Skeletal muscle tissue (tissue), 4 donors: ENCODE measurements at regions not wholly inside any gene's neighbourhood (a gene's known extent, or its start where the extent isn't known, plus 50 kb on each side); places are given as distances from the start of the nearest gene placed in this dataset. TPM values are rescaled to one million over a fixed set of nuclear protein-coding genes. Genes with fewer than 3 reads are reported as not detected.

Source experiments
- H3K27ac ChIP-seq: one replicate; pipeline ENCODE4 v1.7.0; 2013; ENCODE audit warnings: mild to moderate bottlenecking, low read depth, low read length, inconsistent platforms
- H3K27me3 ChIP-seq, 3 donors: one replicate each; pipeline ENCODE4 v1.7.0; 2013; ENCODE audit warnings: low read length in 3 of 3; ENCODE audit not compliant: control insufficient read depth in 3 of 3, insufficient read depth in 3 of 3
- H3K36me3 ChIP-seq, 3 donors: one replicate each; pipeline ENCODE4 v1.7.0; 2013; ENCODE audit warnings: low read length in 3 of 3; ENCODE audit not compliant: control insufficient read depth in 3 of 3, insufficient read depth in 3 of 3
- H3K4me1 ChIP-seq, 3 donors: one replicate each; pipeline ENCODE4 v1.7.0; 2013; ENCODE audit warnings: low read length in 3 of 3, mild to moderate bottlenecking in 3 of 3; ENCODE audit not compliant: control insufficient read depth in 3 of 3, insufficient read depth in 3 of 3
- H3K4me3 ChIP-seq, 3 donors: one replicate each; pipeline ENCODE4 v1.7.0; 2013; ENCODE audit warnings: low read length in 3 of 3
- H3K9ac ChIP-seq, 3 donors: one replicate each; pipeline ENCODE4 v1.7.0; 2013; ENCODE audit warnings: low read length in 3 of 3, mild to moderate bottlenecking in 3 of 3, moderate library complexity in 2 of 3, low read depth in 1 of 3
- H3K9me3 ChIP-seq, 3 donors: one replicate each; pipeline ENCODE4 v1.7.0; 2013; ENCODE audit warnings: low read length in 3 of 3; ENCODE audit not compliant: control insufficient read depth in 3 of 3
- small RNA-seq: library from RNA; depleted of rRNA; stranded (forward); fragments of <200 nt; gene quantifications from one replicate; pipeline ENCODE3, GENCODE V24; 2014
- donor health status: Osteomylitis.

DNA sequence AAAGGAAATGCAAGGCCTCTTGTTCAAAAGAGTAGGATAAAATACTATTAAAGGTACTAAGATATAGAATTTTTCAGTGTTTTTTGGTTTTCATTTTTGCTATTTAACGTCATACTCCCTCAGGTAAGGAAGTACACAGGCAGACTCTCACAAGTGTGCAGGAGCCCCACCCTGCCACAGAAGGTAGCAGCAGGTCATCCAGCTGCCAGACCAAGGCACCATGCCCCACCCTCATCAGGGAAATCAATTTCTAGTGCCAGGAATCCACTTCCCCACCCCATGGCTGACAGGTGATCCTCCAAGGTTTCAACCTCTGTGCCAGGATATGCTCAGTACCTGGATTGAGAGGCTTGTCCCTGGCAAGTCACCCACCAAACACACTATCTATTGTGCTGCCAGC, 712.9 kb downstream of the SORCS3 start:
- H3K36me3 ChIP-seq, result no peaks in the 10 kb centered on the region
- H3K27me3 ChIP-seq, result no peaks in the 10 kb centered on the region
- H3K9me3 ChIP-seq, result no peaks in the 10 kb centered on the region
- no peak overlapping the region for H3K4me3 ChIP-seq
- H3K9ac ChIP-seq, result no peak overlapping the region
- no peak overlapping the region for H3K27ac ChIP-seq
- no peaks in the 10 kb centered on the region for H3K4me1 ChIP-seq

DNA sequence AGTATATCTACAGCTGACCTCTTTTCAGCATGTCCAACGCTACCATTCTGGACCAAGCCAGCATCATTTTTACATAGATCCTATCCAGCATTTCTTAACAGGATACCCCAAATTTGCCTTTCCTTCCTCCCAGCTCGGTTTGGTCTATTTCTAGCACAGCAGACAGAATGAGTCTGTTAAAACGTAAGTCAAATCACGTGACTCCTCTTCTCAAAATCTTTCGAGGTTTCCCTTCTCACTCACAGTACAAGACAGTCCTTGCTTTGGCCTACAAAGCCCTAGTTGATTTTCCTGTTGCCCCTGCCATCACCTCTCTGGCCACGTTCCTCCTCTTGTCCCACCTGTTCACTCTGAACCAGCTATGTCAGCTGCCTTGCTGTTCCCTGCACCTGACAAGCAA, 711.7 kb downstream of the SORCS3 start:
- no peaks in the 10 kb centered on the region for H3K9me3 ChIP-seq
- H3K27me3 ChIP-seq, result no peaks in the 10 kb centered on the region
- H3K9ac ChIP-seq, result no peak overlapping the region
- H3K36me3 ChIP-seq, result no peaks in the 10 kb centered on the region
- no peak overlapping the region for H3K4me3 ChIP-seq
- no peaks in the 10 kb centered on the region for H3K4me1 ChIP-seq
- H3K27ac ChIP-seq, result no peak overlapping the region

- no peaks in the 10 kb centered on the region for H3K27me3 ChIP-seq
- no peak overlapping the region for H3K4me3 ChIP-seq
Measured at GRCh38 chr10:105352281-105352680, 711.2 kb downstream of the SORCS3 start.

GRCh38 chr10:105351187-105351586, 710.1 kb downstream of the SORCS3 start:
- Histone ChIP-seq H3K36me3 (no peaks in the 10 kb centered on the region), H3K9ac (no peak overlapping the region), H3K4me3 (no peak overlapping the region), H3K27ac (no peak overlapping the region), H3K4me1 (no peaks in the 10 kb centered on the region), H3K9me3 (no peaks in the 10 kb centered on the region), H3K27me3 (no peaks in the 10 kb centered on the region)

More at GRCh38 chr10:105352281-105352680, 711.2 kb downstream of the SORCS3 start:
- Histone ChIP-seq H3K36me3 (no peaks in the 10 kb centered on the region), H3K9ac (no peak overlapping the region), H3K4me1 (no peaks in the 10 kb centered on the region), H3K9me3 (no peaks in the 10 kb centered on the region), H3K27ac (no peak overlapping the region)

- no peaks in the 10 kb centered on the region for H3K9me3 ChIP-seq
- H3K27ac ChIP-seq, result no peak overlapping the region
- no peaks in the 10 kb centered on the region for H3K4me1 ChIP-seq
- no peaks in the 10 kb centered on the region for H3K36me3 ChIP-seq
- H3K9ac ChIP-seq, result no peak overlapping the region
- no peaks in the 10 kb centered on the region for H3K27me3 ChIP-seq
- no peak overlapping the region for H3K4me3 ChIP-seq
Measured at GRCh38 chr10:105347487-105347886, 706.4 kb downstream of the SORCS3 start.

- Histone ChIP-seq H3K4me3 (no peak overlapping the region), H3K9me3 (no peaks in the 10 kb centered on the region), H3K27ac (no peak overlapping the region), H3K27me3 (no peaks in the 10 kb centered on the region), H3K9ac (no peak overlapping the region), H3K36me3 (no peaks in the 10 kb centered on the region), H3K4me1 (no peaks in the 10 kb centered on the region)
Measured at GRCh38 chr10:105342606-105343005, 701.5 kb downstream of the SORCS3 start.

GRCh38 chr10:105339669-105340068, 698.6 kb downstream of the SORCS3 start:
- no peaks in the 10 kb centered on the region for H3K9me3 ChIP-seq
- H3K27ac ChIP-seq, result no peak overlapping the region
- H3K27me3 ChIP-seq, result no peaks in the 10 kb centered on the region
- H3K9ac ChIP-seq, result no peak overlapping the region
- H3K4me1 ChIP-seq, result no peaks in the 10 kb centered on the region
- H3K4me3 ChIP-seq, result no peak overlapping the region
- no peaks in the 10 kb centered on the region for H3K36me3 ChIP-seq

GRCh38 chr10:105328503-105329133, 687.5 kb downstream of the SORCS3 start:
- Histone ChIP-seq H3K9ac (no peak overlapping the region), H3K9me3 (no peaks in the 10 kb centered on the region), H3K27ac (no peak overlapping the region), H3K4me1 (no peaks in the 10 kb centered on the region), H3K4me3 (no peak overlapping the region), H3K36me3 (no peaks in the 10 kb centered on the region), H3K27me3 (no peaks in the 10 kb centered on the region)

Small RNA genes in the stretch of these regions (small RNA-seq; reads per million reads assigned to genes)
- gene RNU6-463P, result not detected
